ENCODE measurements at regions not wholly inside any gene's neighbourhood (a gene's known extent, or its start where the extent isn't known, plus 50 kb on each side); places are given as distances from the start of the nearest gene placed in this dataset.
"Not testable (repeated sequence)": the region's sequence is repeated elsewhere in the genome, so short reads cannot be mapped to it uniquely, and the experiment has no call there.

- not testable (repeated sequence) for DNase-seq
These were observed 481.9 kb downstream of the PCDH7 start for GRCh38 chr4:31202054-31202453.

- no peak for DNase-seq
These were observed 484.7 kb downstream of the PCDH7 start for GRCh38 chr4:31204874-31205273.

GRCh38 chr4:31220921-31221320, 500.8 kb downstream of the PCDH7 start:
- DNase-seq = no peak

- no peak for DNase-seq
These were observed 507.9 kb downstream of the PCDH7 start for GRCh38 chr4:31228068-31228467.

GRCh38 chr4:31230594-31230993, 510.4 kb downstream of the PCDH7 start:
- no peak for DNase-seq

- no peak for DNase-seq
These were observed 514.3 kb downstream of the PCDH7 start for GRCh38 chr4:31234494-31234893.

- no peak for DNase-seq
These were observed 514.7 kb downstream of the PCDH7 start for GRCh38 chr4:31234901-31235300.

GRCh38 chr4:31236020-31236638, 516.0 kb downstream of the PCDH7 start:
- DNase-seq = no peak

GRCh38 chr4:31236639-31237173, 516.5 kb downstream of the PCDH7 start:
- no peak for DNase-seq

- DNase-seq = no peak
These were observed 517.1 kb downstream of the PCDH7 start for GRCh38 chr4:31237233-31237632.

- DNase-seq = no peak
These were observed 519.7 kb downstream of the PCDH7 start for GRCh38 chr4:31239886-31240285.

GRCh38 chr4:31241504-31242106, 521.4 kb downstream of the PCDH7 start:
- DNase-seq = no peak

- DNase-seq = no peak
These were observed 526.7 kb downstream of the PCDH7 start for GRCh38 chr4:31246856-31247255.

GRCh38 chr4:31259119-31259518, 539.0 kb downstream of the PCDH7 start:
- DNase-seq = no peak

GRCh38 chr4:31261632-31262031, 541.5 kb downstream of the PCDH7 start:
- no peak for DNase-seq

GRCh38 chr4:31266094-31266493, 545.9 kb downstream of the PCDH7 start:
- not testable (repeated sequence) for DNase-seq

- DNase-seq = no peak
These were observed 552.3 kb downstream of the PCDH7 start for GRCh38 chr4:31272331-31273061.

GRCh38 chr4:31275906-31276305, 555.7 kb downstream of the PCDH7 start:
- DNase-seq = no peak

GRCh38 chr4:31283679-31284078, 563.5 kb downstream of the PCDH7 start:
- no peak for DNase-seq

GRCh38 chr4:31290836-31291235, 570.7 kb downstream of the PCDH7 start:
- DNase-seq = no peak

GRCh38 chr4:31291238-31291637, 571.1 kb downstream of the PCDH7 start:
- no peak for DNase-seq

- DNase-seq = no peak
These were observed 574.7 kb downstream of the PCDH7 start for GRCh38 chr4:31294655-31295480.

GRCh38 chr4:31298737-31299136, 578.6 kb downstream of the PCDH7 start:
- no peak for DNase-seq
